ENCODE measurements at regions not wholly inside any gene's neighbourhood (a gene's known extent, or its start where the extent isn't known, plus 50 kb on each side); places are given as distances from the start of the nearest gene placed in this dataset.

- no peak overlapping the region for H3K4me2 ChIP-seq (ENCODE audit: insufficient read depth in 1 of 2, low read depth in 2 of 2, low read length in 2 of 2)
- H3K14ac ChIP-seq (ENCODE audit: insufficient read length): no peak overlapping the region
- no peak overlapping the region for H2AK5ac ChIP-seq (ENCODE audit: low read depth, low read length)
- 76% methylated on average over 1 of the region's 1 CpG; no CpG with 5 or more reads in 1 of the 2 experiments for WGBS, 2 experiments (ENCODE audit: extremely low coverage in 1 of 2, insufficient coverage in 1 of 2, insufficient read length in 1 of 2, insufficient replicate concordance in 2 of 2, low coverage in 1 of 2, low lambda C conversion rate in 2 of 2, missing lambda C conversion rate in 1 of 2)
- H4K5ac ChIP-seq (ENCODE audit: insufficient read length, low read depth, low read length): no peak overlapping the region
- no peak overlapping the region for H4K8ac ChIP-seq (ENCODE audit: extremely low read depth, insufficient read depth, low read length)
- no peaks in the 10 kb centered on the region for H3K23me2 ChIP-seq (ENCODE audit: low read depth, low read length)
- no peak overlapping the region for H3K9ac ChIP-seq (replicated peaks in 1 of 4; ENCODE audit: extremely low read depth in 1 of 4, low read depth in 3 of 4, low read length in 3 of 4)
- no peaks in the 10 kb centered on the region for H3K79me1 ChIP-seq (ENCODE audit: low read depth, low read length)
- H4K91ac ChIP-seq (replicated peaks; ENCODE audit: insufficient read length, low read length): no peak overlapping the region
- H3K27me3 ChIP-seq (replicated peaks in 1 of 4; ENCODE audit: control insufficient read depth in 3 of 4, extremely low read depth in 1 of 4, insufficient read depth in 3 of 4, low read length in 3 of 4): no peaks in the 10 kb centered on the region
- no peaks in the 10 kb centered on the region for H3K4me1 ChIP-seq (replicated peaks in 1 of 4; ENCODE audit: control insufficient read depth in 3 of 4, insufficient read depth in 4 of 4, low read length in 3 of 4)
- no peak overlapping the region for H3K56ac ChIP-seq (replicated peaks; ENCODE audit: insufficient read length, low read depth, low read length)
- H2BK120ac ChIP-seq (replicated peaks; ENCODE audit: low read depth, low read length): no peak overlapping the region
- no peak overlapping the region for H2BK5ac ChIP-seq (ENCODE audit: low read depth, low read length)
- DNase-seq (ENCODE audit: low read depth in 1 of 2, low spot score in 2 of 2) (no peak), FAIRE-seq (no peak)
- no peaks in the 10 kb centered on the region for H4K20me1 ChIP-seq (replicated peaks in 1 of 2; ENCODE audit: control insufficient read depth in 1 of 2, insufficient read depth in 2 of 2, low read length in 2 of 2)
- H2BK20ac ChIP-seq (ENCODE audit: low read length): no peak overlapping the region
- no peak overlapping the region for H3K18ac ChIP-seq (ENCODE audit: extremely low read depth, low read length)
- CTCF ChIA-PET (ENCODE audit: partially characterized antibody): no interaction called here
- no peak overlapping the region for H3K4me3 ChIP-seq (ENCODE audit: extremely low read depth in 1 of 4, insufficient read depth in 2 of 4, low read depth in 3 of 4, low read length in 4 of 4)
- no peak overlapping the region for H2BK12ac ChIP-seq (ENCODE audit: low read depth, low read length)
- H3K23ac ChIP-seq (ENCODE audit: insufficient read length): no peak overlapping the region
- peaks cover 0 to 3% of the 10 kb centered on the region in 2 experiments; a peak in 1 of 4 replicates for H3K9me3 ChIP-seq (ENCODE audit: insufficient read depth in 2 of 2, low read depth in 1 of 2, low read length in 1 of 2)
- H3K79me2 ChIP-seq (ENCODE audit: control insufficient read depth in 1 of 2, insufficient read depth in 2 of 2, low read length in 2 of 2): no peaks in the 10 kb centered on the region
- POLR2A ChIA-PET (ENCODE audit: partially characterized antibody): no interaction called here
- no peak overlapping the region for H2BK15ac ChIP-seq (ENCODE audit: low read length)
- H3K4ac ChIP-seq (replicated peaks; ENCODE audit: insufficient read length, low read depth, low read length): no peak overlapping the region
- TF ChIP-seq ASH2L (IDR thresholded peaks at IDR 0.05; ENCODE audit: low read length) (no peak), EP300 (IDR thresholded peaks at IDR 0.05; ENCODE audit: borderline replicate concordance in 1 of 2, low read depth in 2 of 2, low read length in 2 of 2) (no peak), JUN (IDR thresholded peaks at IDR 0.05; ENCODE audit: low read depth, low read length) (no peak)
- H3K27ac ChIP-seq (ENCODE audit: low read depth, low read length): no peak overlapping the region
- H2AFZ ChIP-seq (ENCODE audit: low read length): no peak overlapping the region
- H3K36me3 ChIP-seq (ENCODE audit: control insufficient read depth in 2 of 4, insufficient read depth in 4 of 4, low read length in 3 of 4): no peaks in the 10 kb centered on the region
Observed at GRCh38 chr13:106390367-106390766, 145.1 kb downstream of the EFNB2 start.
